Endothelial cell (in vitro differentiated cells): ENCODE measurements at regions not wholly inside any gene's neighbourhood (a gene's known extent, or its start where the extent isn't known, plus 50 kb on each side); places are given as distances from the start of the nearest gene placed in this dataset.

Experiments used
- DNase-seq: peaks from one replicate; pipeline ENCODE4 v3.0.0; 2021; ENCODE audit warnings: low spot score
- H3K27ac Mint-ChIP-seq: one replicate; pipeline ENCODE4 v1.8.0; 2021; ENCODE audit warnings: mixed read lengths, inconsistent platforms; ENCODE audit not compliant: unreplicated experiment
- H3K27me3 Mint-ChIP-seq: one replicate; pipeline ENCODE4 v1.8.0; 2021; ENCODE audit warnings: mild to moderate bottlenecking, moderate library complexity, mixed read lengths, inconsistent platforms; ENCODE audit not compliant: unreplicated experiment
- H3K36me3 Mint-ChIP-seq: one replicate; pipeline ENCODE4 v1.8.0; 2021; ENCODE audit warnings: mild to moderate bottlenecking, low read depth, mixed read lengths, inconsistent platforms; ENCODE audit not compliant: unreplicated experiment
- H3K4me1 Mint-ChIP-seq: one replicate; pipeline ENCODE4 v1.8.0; 2021; ENCODE audit warnings: mild to moderate bottlenecking, mixed read lengths, inconsistent platforms; ENCODE audit not compliant: unreplicated experiment
- H3K4me3 Mint-ChIP-seq: one replicate; pipeline ENCODE4 v1.8.0; 2021; ENCODE audit warnings: mild to moderate bottlenecking, mixed read lengths, inconsistent platforms; ENCODE audit not compliant: unreplicated experiment
- H3K9me3 Mint-ChIP-seq: one replicate; pipeline ENCODE4 v1.8.0; 2021; ENCODE audit warnings: mixed read lengths, inconsistent platforms; ENCODE audit not compliant: unreplicated experiment
- TF ChIP-seq, protein P1 (sequence below): fragments of 200-600 bp; sonication (generic); IDR thresholded peaks from one replicate; pipeline ENCODE4 v1.5.0; 2021; ENCODE audit warnings: antibody characterized with exemption; ENCODE audit not compliant: unreplicated experiment

DNA sequence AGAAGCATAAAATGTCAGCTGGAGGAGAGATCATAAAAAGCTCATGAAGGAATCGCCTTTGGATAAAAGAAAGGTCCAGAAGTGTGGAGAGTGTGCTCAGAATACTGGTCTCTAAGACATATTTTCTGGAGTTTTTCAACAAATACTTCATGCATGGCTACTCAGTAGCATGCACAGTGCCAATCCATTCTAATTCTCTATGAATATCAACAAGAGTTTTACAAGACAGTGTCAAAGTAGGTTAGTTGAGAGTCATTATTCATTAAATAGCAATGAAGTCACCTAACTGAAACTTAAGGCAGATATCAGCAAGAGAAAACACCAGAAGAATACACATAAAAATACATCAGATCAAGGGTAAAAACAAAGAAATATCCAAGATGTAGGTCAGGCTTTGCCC lies 1243.2 kb upstream of the SLC10A2 start:
- Mint-ChIP-seq H3K4me3 (no peak overlapping the region), H3K27me3 (no peaks in the 10 kb centered on the region), H3K27ac (no peak overlapping the region), H3K4me1 (peaks cover 3% of the 10 kb centered on the region), H3K36me3 (no peaks in the 10 kb centered on the region), H3K9me3 (no peaks in the 10 kb centered on the region)
- TF ChIP-seq, protein P1, sequence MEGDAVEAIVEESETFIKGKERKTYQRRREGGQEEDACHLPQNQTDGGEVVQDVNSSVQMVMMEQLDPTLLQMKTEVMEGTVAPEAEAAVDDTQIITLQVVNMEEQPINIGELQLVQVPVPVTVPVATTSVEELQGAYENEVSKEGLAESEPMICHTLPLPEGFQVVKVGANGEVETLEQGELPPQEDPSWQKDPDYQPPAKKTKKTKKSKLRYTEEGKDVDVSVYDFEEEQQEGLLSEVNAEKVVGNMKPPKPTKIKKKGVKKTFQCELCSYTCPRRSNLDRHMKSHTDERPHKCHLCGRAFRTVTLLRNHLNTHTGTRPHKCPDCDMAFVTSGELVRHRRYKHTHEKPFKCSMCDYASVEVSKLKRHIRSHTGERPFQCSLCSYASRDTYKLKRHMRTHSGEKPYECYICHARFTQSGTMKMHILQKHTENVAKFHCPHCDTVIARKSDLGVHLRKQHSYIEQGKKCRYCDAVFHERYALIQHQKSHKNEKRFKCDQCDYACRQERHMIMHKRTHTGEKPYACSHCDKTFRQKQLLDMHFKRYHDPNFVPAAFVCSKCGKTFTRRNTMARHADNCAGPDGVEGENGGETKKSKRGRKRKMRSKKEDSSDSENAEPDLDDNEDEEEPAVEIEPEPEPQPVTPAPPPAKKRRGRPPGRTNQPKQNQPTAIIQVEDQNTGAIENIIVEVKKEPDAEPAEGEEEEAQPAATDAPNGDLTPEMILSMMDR = no peak
- no peak for DNase-seq

DNA sequence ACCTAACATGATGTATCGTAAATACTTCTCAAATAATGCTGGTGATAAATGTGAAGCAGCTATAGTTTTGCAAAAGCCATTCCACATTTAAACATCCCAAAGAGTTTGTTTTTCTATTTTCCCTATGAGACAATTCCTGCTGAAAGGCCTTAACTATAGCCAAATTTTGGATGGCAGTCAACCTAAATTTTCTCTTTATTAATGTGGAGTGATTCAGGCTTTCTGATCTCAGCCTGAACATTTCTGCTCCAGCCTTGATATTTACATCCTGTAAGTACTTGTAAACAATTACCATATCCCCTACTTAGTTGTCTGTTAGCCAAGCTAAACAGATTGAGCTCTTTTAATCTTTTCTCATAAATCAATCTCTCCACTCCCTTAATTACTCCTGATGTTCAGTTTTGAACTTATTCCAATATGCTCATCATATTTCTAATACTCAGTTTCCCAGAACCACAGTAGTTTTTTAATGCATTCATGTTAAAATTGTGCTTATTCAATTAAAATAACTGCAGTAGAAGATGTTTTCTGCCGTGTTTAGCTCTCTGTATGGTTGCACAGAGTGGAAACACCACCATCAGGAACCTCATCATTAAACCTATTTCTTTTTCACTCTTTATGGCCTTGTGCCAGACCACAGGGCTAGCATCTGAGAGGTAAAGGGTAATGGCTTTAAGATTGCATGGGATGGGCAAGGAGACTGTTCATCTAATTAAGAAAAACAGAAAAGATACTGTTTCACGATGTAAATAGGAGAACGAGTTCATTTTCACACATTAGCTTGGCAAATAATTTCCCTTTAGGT lies 1235.2 kb upstream of the SLC10A2 start:
- Mint-ChIP-seq H3K4me1 (no peaks in the 10 kb centered on the region), H3K27ac (no peak overlapping the region), H3K36me3 (no peaks in the 10 kb centered on the region), H3K27me3 (no peaks in the 10 kb centered on the region), H3K9me3 (no peaks in the 10 kb centered on the region), H3K4me3 (no peak overlapping the region)
- DNase-seq = no peak
- TF ChIP-seq, protein P1 = no peak

DNA sequence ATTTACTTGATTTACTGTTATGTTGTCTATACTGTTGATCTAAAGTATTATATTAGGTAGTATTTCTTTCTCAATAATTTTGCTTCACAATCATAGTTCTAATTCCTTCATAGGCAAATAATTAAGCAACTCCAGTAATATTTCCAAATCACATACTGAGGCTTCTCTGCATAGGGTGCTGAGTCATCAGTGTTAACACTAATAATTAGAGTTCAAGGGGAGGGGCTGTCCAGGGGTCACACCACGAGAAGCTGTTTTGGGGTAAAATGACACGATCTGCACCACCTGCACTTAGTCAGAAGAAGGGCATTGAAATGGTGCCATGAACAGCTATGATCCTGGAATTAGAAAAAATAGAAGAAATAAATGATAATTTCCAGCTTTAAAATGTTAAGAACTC lies 1230.9 kb upstream of the SLC10A2 start:
- Mint-ChIP-seq H3K27ac (no peak overlapping the region), H3K4me1 (no peaks in the 10 kb centered on the region), H3K9me3 (no peaks in the 10 kb centered on the region), H3K36me3 (no peaks in the 10 kb centered on the region), H3K4me3 (no peak overlapping the region), H3K27me3 (no peaks in the 10 kb centered on the region)
- DNase-seq = no peak
- TF ChIP-seq, protein P1 = no peak

DNA sequence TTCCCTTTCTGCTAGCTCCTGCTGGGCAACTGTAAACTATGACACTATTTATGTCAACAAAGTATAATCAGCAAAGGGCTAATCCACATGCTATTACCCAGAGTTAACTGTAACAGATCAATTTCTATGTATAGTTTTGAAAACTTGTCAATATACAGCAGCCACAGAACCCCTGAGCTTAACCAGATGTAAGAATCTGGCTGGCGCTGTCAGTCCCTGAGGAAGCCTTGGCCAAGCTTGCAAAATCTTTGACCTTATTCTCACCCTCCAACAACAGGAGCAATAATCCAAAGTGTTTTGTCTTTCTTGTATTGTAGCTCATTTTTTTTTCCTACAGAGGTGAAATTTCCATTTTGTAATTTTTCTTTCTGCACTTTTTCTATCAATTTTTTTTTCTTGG lies 1230.1 kb upstream of the SLC10A2 start:
- H3K27me3 Mint-ChIP-seq = no peaks in the 10 kb centered on the region
- no peak for DNase-seq
- TF ChIP-seq, protein P1 = no peak
- H3K36me3 Mint-ChIP-seq = no peaks in the 10 kb centered on the region
- H3K4me3 Mint-ChIP-seq = no peak overlapping the region
- H3K27ac Mint-ChIP-seq = no peak overlapping the region
- no peaks in the 10 kb centered on the region for H3K9me3 Mint-ChIP-seq
- H3K4me1 Mint-ChIP-seq = no peaks in the 10 kb centered on the region

DNA sequence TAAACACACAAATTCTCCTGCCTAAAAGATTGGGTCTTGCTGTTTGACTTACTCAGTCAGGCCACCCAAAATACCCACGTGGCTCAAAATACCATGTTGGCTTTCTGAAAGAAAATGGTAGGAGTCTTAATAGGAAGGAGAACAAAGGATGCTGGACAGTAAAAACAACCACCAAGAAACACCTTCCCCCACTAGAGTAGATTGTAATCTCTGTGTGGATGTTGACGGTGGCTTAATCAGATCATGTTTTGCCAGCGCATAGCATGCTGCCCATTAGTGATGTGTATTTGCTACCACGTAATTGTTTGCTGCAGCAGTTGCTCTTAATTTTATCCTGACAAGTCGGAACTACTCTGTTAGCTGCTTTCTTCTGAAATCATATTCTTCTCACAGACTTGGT lies 1229.3 kb upstream of the SLC10A2 start:
- no peaks in the 10 kb centered on the region for H3K9me3 Mint-ChIP-seq
- no peaks in the 10 kb centered on the region for H3K4me1 Mint-ChIP-seq
- TF ChIP-seq, protein P1 = no peak
- no peaks in the 10 kb centered on the region for H3K36me3 Mint-ChIP-seq
- no peak overlapping the region for H3K27ac Mint-ChIP-seq
- no peak for DNase-seq
- H3K4me3 Mint-ChIP-seq = no peak overlapping the region
- H3K27me3 Mint-ChIP-seq = no peaks in the 10 kb centered on the region
